Occipital lobe (tissue), 1 donor: ENCODE measurements at regions not wholly inside any gene's neighbourhood (a gene's known extent, or its start where the extent isn't known, plus 50 kb on each side); places are given as distances from the start of the nearest gene placed in this dataset.
A peak's percentile ranks its signal among the peaks of the same experiment; 100 is the strongest.

Experiments
- DNase-seq: peaks from one replicate; lab custom pipeline; 2025; lab: John Stamatoyannopoulos, UW

GRCh38 chr1:38474738-38475623, 384.6 kb downstream of the RRAGC start:
- DNase-seq, result no peak

GRCh38 chr1:38466487-38466886, 393.1 kb downstream of the RRAGC start:
- DNase-seq, result no peak

GRCh38 chr1:38465460-38465859, 394.1 kb downstream of the RRAGC start:
- DNase-seq, result no peak

GRCh38 chr1:38464071-38464661, 395.4 kb downstream of the RRAGC start:
- DNase-seq, result no peak

- DNase-seq, result no peak
Observed at GRCh38 chr1:38463074-38463473, 396.5 kb downstream of the RRAGC start.

GRCh38 chr1:38456531-38456876, 403.1 kb downstream of the RRAGC start:
- no peak for DNase-seq

GRCh38 chr1:38455829-38456530, 403.6 kb downstream of the RRAGC start:
- no peak for DNase-seq

GRCh38 chr1:38454749-38455441, 404.7 kb downstream of the RRAGC start:
- no peak for DNase-seq

- no peak for DNase-seq
Observed at GRCh38 chr1:38454236-38454635, 405.3 kb downstream of the RRAGC start.

- no peak for DNase-seq
Observed at GRCh38 chr1:38452246-38452645, 405.7 kb upstream of the POU3F1 start.

GRCh38 chr1:38451541-38451993, 405.0 kb upstream of the POU3F1 start:
- DNase-seq, result peak; percentile 70

GRCh38 chr1:38448893-38449292, 402.3 kb upstream of the POU3F1 start:
- no peak for DNase-seq

- no peak for DNase-seq
Observed at GRCh38 chr1:38446936-38447335, 400.3 kb upstream of the POU3F1 start.

- no peak for DNase-seq
Observed at GRCh38 chr1:38444770-38445442, 398.3 kb upstream of the POU3F1 start.

GRCh38 chr1:38444311-38444710, 397.7 kb upstream of the POU3F1 start:
- DNase-seq, result no peak

GRCh38 chr1:38440402-38440801, 393.8 kb upstream of the POU3F1 start:
- no peak for DNase-seq

- no peak for DNase-seq
Observed at GRCh38 chr1:38436749-38437148, 390.2 kb upstream of the POU3F1 start.

- no peak for DNase-seq
Observed at GRCh38 chr1:38436006-38436405, 389.4 kb upstream of the POU3F1 start.

GRCh38 chr1:38433084-38433722, 386.6 kb upstream of the POU3F1 start:
- no peak for DNase-seq

- DNase-seq, result no peak
Observed at GRCh38 chr1:38431535-38432376, 385.2 kb upstream of the POU3F1 start.
